T-cell (primary cell): ENCODE measurements at regions not wholly inside any gene's neighbourhood (a gene's known extent, or its start where the extent isn't known, plus 50 kb on each side); places are given as distances from the start of the nearest gene placed in this dataset.

Experiments
- ATAC-seq, 4 experiments: fragments of 200-7000 bp in 3 of 4; fragments of 150-1000 bp in 1 of 4; cut with Tn5 transposase; replicated peaks in 1 of 4; 1 replicate in 3 of 4; 2 replicates in 1 of 4; pipeline ENCODE4 v1.10.0; 2021; ENCODE audit warnings: moderate library complexity in 3 of 4, mild to moderate bottlenecking in 2 of 4, moderate number of reproducible peaks in 1 of 4
- CTCF ChIA-PET, 2 donors: fragments of 300-600 bp; sonication (Branson Sonifier 250); formaldehyde crosslinking; loops; one replicate each; lab custom pipeline; 2022; ENCODE audit warnings: antibody characterized with exemption in 2 of 2; lab: Charles Lee
- POLR2A ChIA-PET, 2 donors: fragments of 300-600 bp; sonication (Branson Sonifier 250); formaldehyde crosslinking; loops; one replicate each; lab custom pipeline; 2022; ENCODE audit warnings: antibody characterized with exemption in 2 of 2; lab: Charles Lee
- DNase-seq, 35 experiments: peaks; one replicate each; pipeline versions ENCODE4 v3.0.0 to v3.0.0-alpha.2; 2013 to 2023
- H3K27ac ChIP-seq: one replicate; pipeline ENCODE4 v1.5.1; 2013; ENCODE audit warnings: low read length
- H3K27me3 ChIP-seq, 2 experiments: replicated peaks in 1 of 2; 1 replicate in 1 of 2; 2 replicates in 1 of 2; pipeline versions ENCODE4 v1.6.1 to v1.7.0; 2013; ENCODE audit warnings: low read length in 1 of 2, mixed read lengths in 1 of 2; ENCODE audit not compliant: control insufficient read depth in 2 of 2, insufficient read depth in 2 of 2; ENCODE audit errors: extremely low read depth in 1 of 2
- H3K36me3 ChIP-seq, 2 donors: 1 replicate in 1 of 2; 2 replicates in 1 of 2; pipeline versions ENCODE4 v1.6.1 to v1.7.0; 2013; ENCODE audit warnings: low read length in 1 of 2; ENCODE audit not compliant: control insufficient read depth in 2 of 2, insufficient read depth in 1 of 2; ENCODE audit errors: extremely low read depth in 1 of 2
- H3K4me1 ChIP-seq, 2 experiments: 1 replicate in 1 of 2; 2 replicates in 1 of 2; pipeline versions ENCODE4 v1.6.1 to v1.7.0; 2013; ENCODE audit warnings: low read length in 2 of 2, mixed read lengths in 1 of 2; ENCODE audit not compliant: insufficient read depth in 2 of 2, control insufficient read depth in 1 of 2; ENCODE audit errors: extremely low read depth in 1 of 2
- H3K4me3 ChIP-seq, 2 donors: 1 replicate in 1 of 2; 2 replicates in 1 of 2; pipeline versions ENCODE4 v1.5.1 to v1.7.0; 2013; ENCODE audit warnings: mild to moderate bottlenecking in 2 of 2, low read length in 1 of 2, moderate library complexity in 1 of 2; ENCODE audit not compliant: control insufficient read depth in 1 of 2; ENCODE audit errors: extremely low read depth in 1 of 2
- H3K9me3 ChIP-seq: 2 replicates; pipeline ENCODE4 v1.7.0; 2013
- H3K27ac Mint-ChIP-seq, 2 donors: one replicate each; pipeline ENCODE4 v1.8.0; 2020 to 2021; ENCODE audit warnings: mild to moderate bottlenecking in 2 of 2, mixed read lengths in 2 of 2
- H3K27me3 Mint-ChIP-seq, 2 donors: one replicate each; pipeline ENCODE4 v1.8.0; 2021 to 2022; ENCODE audit warnings: mixed read lengths in 2 of 2
- H3K36me3 Mint-ChIP-seq: one replicate; pipeline ENCODE4 v1.8.0; 2021; ENCODE audit warnings: mixed read lengths
- H3K4me1 Mint-ChIP-seq, 3 donors: one replicate each; pipeline ENCODE4 v1.8.0; 2020 to 2022; ENCODE audit warnings: mixed read lengths in 3 of 3, mild to moderate bottlenecking in 1 of 3
- H3K4me3 Mint-ChIP-seq, 3 donors: one replicate each; pipeline ENCODE4 v1.8.0; 2020 to 2022; ENCODE audit warnings: mild to moderate bottlenecking in 3 of 3, mixed read lengths in 3 of 3, moderate library complexity in 3 of 3
- H3K9me3 Mint-ChIP-seq, 3 donors: one replicate each; pipeline ENCODE4 v1.8.0; 2020 to 2022; ENCODE audit warnings: mixed read lengths in 3 of 3
- WGBS: methylation state at CpG from one replicate; pipeline ENCODE4 v1.1.5; 2013; ENCODE audit warnings: missing lambda C conversion rate; ENCODE audit not compliant: insufficient coverage; 5-methylcytosine and 5-hydroxymethylcytosine counted together

DNA sequence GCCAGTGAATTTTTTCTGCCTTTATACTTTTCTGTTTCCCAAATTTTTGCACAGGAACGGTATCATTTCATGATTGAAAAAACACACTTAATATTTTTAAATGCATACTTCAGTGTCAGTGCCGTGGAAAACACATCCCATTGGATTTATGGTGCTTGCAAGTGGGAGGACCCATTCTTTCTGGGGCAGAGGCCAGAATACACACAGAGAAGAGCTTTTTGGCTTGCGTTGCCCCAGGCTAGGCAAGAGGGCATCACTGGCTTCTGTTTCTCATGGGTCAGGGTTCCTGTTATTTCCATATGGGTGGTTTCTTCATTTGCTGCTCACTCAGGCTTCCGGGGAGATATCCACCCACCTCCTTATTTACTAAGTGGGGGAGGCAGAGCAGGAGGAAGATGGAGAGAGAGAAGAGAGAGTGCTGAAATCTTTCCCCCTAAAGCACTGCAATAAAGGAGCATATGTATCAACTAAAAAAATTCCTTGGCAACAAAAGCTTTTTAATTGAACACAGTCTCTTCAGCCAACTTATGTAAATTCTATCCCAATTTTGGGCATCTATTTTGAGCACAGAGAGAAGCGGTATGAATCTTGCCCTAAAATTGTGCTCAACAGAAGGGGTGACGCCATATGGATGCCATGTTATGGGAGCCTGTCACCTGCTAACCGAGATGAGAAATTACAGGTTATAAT is 66.0 kb upstream of the KIRREL3 start:
- H3K4me1 ChIP-seq = no peaks in the 10 kb centered on the region
- no peak overlapping the region for H3K4me3 ChIP-seq
- Mint-ChIP-seq H3K27me3 (peaks cover 2 to 4% of the 10 kb centered on the region in 2 donors), H3K4me3 (no peak overlapping the region), H3K9me3 (peaks cover 0 to 7% (median 0%) of the 10 kb centered on the region in 3 donors), H3K36me3 (no peaks in the 10 kb centered on the region), H3K4me1 (no peaks in the 10 kb centered on the region), H3K27ac (no peak overlapping the region)
- peaks cover 0 to 2% of the 10 kb centered on the region in 2 experiments for H3K27me3 ChIP-seq
- no peaks in the 10 kb centered on the region for H3K36me3 ChIP-seq
- H3K9me3 ChIP-seq = no peaks in the 10 kb centered on the region
- DNase-seq (no peak), ATAC-seq (no peak)
- no peak overlapping the region for H3K27ac ChIP-seq
- 84% methylated on average over 3 of the region's 7 CpGs for WGBS
- ChIA-PET POLR2A (no interaction called here), CTCF (no interaction called here)

DNA sequence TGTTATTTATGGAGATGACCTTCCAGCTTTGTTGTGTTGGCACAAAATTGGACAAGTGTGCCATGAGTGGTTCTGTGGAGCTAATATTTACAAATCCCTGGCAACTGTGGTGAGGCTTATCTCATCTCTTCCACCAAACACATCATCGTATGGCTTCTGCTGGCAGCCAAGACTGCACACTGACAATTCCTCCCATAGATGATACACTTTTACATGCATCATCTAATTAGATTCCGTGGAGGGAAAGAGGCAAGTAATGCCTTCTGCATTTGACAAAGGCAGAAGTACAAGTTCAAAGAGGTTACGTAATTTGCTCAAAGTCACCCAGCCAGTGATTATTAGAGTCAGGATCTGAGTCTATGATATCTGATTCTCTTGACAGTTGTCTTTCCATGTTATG is 62.7 kb upstream of the KIRREL3 start:
- DNase-seq = no peak

DNA sequence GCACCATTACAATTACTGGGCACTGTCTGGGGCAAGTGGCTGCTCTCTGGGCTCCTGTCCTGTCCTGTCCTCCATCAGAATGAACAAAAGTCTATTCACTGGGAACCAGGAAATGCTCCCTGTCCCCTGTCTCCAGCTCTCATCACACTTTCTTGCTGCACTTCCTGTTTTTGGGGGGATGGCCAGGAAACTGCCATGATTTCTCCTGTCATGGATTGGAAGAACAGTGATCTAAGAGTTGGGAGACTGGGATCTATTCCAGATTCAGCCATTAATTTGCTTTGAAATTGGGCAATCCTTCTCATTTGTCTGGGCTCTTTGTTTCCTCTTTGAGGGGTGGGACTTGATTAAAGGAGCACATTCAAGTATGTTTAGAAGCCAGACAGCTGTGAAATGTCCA is 61.4 kb upstream of the KIRREL3 start:
- no peak overlapping the region for H3K27ac Mint-ChIP-seq

More for the DNA sequence above, 62.7 kb upstream of the KIRREL3 start:
- Mint-ChIP-seq H3K4me1 (no peaks in the 10 kb centered on the region), H3K27me3 (peaks cover under 1 to 2% of the 10 kb centered on the region in 2 donors), H3K4me3 (no peak overlapping the region), H3K9me3 (peaks cover 0 to under 1% (median 0%) of the 10 kb centered on the region in 3 donors), H3K36me3 (no peaks in the 10 kb centered on the region), H3K27ac (no peak overlapping the region)
- POLR2A ChIA-PET = no interaction called here
- no peak overlapping the region for H3K4me3 ChIP-seq
- no CpG with 5 or more reads among the region's 3 CpGs for WGBS
- no peaks in the 10 kb centered on the region for H3K9me3 ChIP-seq
- no peak for ATAC-seq
- H3K27me3 ChIP-seq = peaks cover 0 to 3% of the 10 kb centered on the region in 2 experiments
- CTCF ChIA-PET = no interaction called here
- H3K36me3 ChIP-seq = no peaks in the 10 kb centered on the region
- no peak overlapping the region for H3K27ac ChIP-seq
- H3K4me1 ChIP-seq = no peaks in the 10 kb centered on the region

DNA sequence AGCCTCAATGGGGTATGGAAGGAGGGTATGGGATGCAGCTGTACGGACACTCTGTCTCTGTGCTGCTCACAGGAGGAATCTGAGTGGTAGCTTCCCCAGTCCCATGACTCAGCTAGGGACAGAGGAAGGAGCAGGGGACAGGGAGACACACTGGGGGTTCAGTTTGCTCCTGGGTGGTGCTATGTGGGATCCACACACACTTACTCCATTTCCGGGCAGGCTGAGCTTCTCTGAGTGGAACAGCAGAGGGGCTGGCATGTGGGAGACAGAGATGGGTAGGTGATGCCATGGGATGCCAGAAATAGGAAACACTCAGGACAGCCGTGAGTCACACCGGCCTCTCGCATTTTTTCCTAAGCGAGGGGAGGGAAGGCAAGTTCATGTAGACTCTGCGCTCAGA is 59.2 kb upstream of the KIRREL3 start:
- ATAC-seq = no peak
- 80% methylated on average over 1 of the region's 7 CpGs for WGBS
- H3K27ac Mint-ChIP-seq = no peak overlapping the region
- H3K4me3 ChIP-seq = no peak overlapping the region
- H3K9me3 ChIP-seq = no peaks in the 10 kb centered on the region
- no peak for DNase-seq
- no peaks in the 10 kb centered on the region for H3K36me3 Mint-ChIP-seq
- no peaks in the 10 kb centered on the region for H3K36me3 ChIP-seq
- no peaks in the 10 kb centered on the region for H3K27me3 Mint-ChIP-seq
- no peaks in the 10 kb centered on the region for H3K4me1 ChIP-seq
- ChIA-PET POLR2A (no interaction called here), CTCF (no interaction called here)
- no peak overlapping the region for H3K4me3 Mint-ChIP-seq
- H3K4me1 Mint-ChIP-seq = no peaks in the 10 kb centered on the region
- no peak overlapping the region for H3K27ac ChIP-seq
- no peaks in the 10 kb centered on the region for H3K9me3 Mint-ChIP-seq
- peaks cover 0 to 3% of the 10 kb centered on the region in 2 experiments for H3K27me3 ChIP-seq

More for the DNA sequence above, 61.4 kb upstream of the KIRREL3 start:
- ATAC-seq = no peak
- CTCF ChIA-PET = no interaction called here
- Histone ChIP-seq H3K27me3 (peaks cover 0 to 3% of the 10 kb centered on the region in 2 experiments), H3K4me3 (no peak overlapping the region), H3K9me3 (no peaks in the 10 kb centered on the region), H3K36me3 (no peaks in the 10 kb centered on the region), H3K4me1 (no peaks in the 10 kb centered on the region), H3K27ac (no peak overlapping the region)
- no peak for DNase-seq
- no peaks in the 10 kb centered on the region for H3K36me3 Mint-ChIP-seq
- POLR2A ChIA-PET = no interaction called here
- H3K9me3 Mint-ChIP-seq = no peaks in the 10 kb centered on the region
- H3K4me1 Mint-ChIP-seq = no peaks in the 10 kb centered on the region
- H3K27me3 Mint-ChIP-seq = no peaks in the 10 kb centered on the region
- H3K4me3 Mint-ChIP-seq = no peak overlapping the region

DNA sequence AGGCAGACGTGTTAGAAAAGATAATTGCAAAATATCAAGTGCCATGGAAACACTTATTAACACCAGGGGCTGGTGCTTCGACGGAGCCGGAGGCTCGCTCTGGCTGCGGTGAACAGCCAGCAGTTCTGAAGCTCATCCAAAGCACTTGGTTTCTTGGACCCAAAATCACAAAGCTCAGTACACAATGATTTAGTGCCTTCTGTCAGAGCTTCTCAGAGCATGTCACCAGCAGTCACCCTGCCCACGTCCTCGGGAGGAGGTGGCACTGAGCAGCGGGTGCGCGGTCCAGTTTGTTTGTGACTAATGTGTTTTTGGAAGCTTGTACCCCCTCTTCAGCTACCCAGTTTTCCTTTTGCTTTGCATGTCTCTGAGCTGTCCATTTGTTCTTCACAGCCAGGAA is 58.7 kb upstream of the KIRREL3 start:
- no peak overlapping the region for H3K4me3 ChIP-seq

DNA sequence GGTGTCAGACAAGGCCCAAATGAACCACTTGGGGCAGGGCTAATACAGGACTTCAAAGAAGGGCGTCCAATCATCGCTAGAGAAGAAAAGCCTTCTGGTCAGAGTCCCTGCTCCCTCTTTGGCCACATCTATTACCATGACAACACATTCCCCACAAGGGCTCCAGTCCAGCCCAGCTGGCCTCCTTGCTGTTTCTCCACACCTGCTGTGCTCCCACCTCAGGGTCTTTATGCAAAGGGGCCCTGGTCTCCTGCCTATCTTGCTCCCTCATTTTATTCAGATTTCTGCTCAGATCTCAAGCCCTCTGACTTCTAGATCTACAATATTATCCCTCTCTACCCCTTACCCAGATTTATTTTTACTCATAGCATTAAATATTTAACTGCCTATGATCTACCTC is 58.0 kb upstream of the KIRREL3 start:
- Mint-ChIP-seq H3K27ac (no peak overlapping the region), H3K9me3 (peaks cover 0 to under 1% (median 0%) of the 10 kb centered on the region in 3 donors), H3K4me1 (no peaks in the 10 kb centered on the region), H3K27me3 (peaks cover 0 to under 1% of the 10 kb centered on the region in 2 donors), H3K4me3 (no peak overlapping the region), H3K36me3 (no peaks in the 10 kb centered on the region)
- Histone ChIP-seq H3K9me3 (no peaks in the 10 kb centered on the region), H3K4me1 (no peaks in the 10 kb centered on the region), H3K36me3 (no peaks in the 10 kb centered on the region), H3K27ac (no peak overlapping the region), H3K4me3 (no peak overlapping the region), H3K27me3 (peaks cover 0 to 3% of the 10 kb centered on the region in 2 experiments)
- ChIA-PET POLR2A (no interaction called here), CTCF (interaction anchor here in 1 of 2 donors (0.8 kb wide), 1 partner anchor 21 kb away, joined by 4 read pairs; no protein-coding TSS in a partner anchor)
- no peak for ATAC-seq
- no peak for DNase-seq
- 79% methylated on average over 2 of the region's 2 CpGs for WGBS

More for the DNA sequence above, 58.7 kb upstream of the KIRREL3 start:
- Histone ChIP-seq H3K27ac (no peak overlapping the region), H3K9me3 (no peaks in the 10 kb centered on the region), H3K4me1 (no peaks in the 10 kb centered on the region), H3K36me3 (no peaks in the 10 kb centered on the region), H3K27me3 (peaks cover 0 to 3% of the 10 kb centered on the region in 2 experiments)
- no peak overlapping the region for H3K4me3 Mint-ChIP-seq
- ChIA-PET CTCF (no interaction called here), POLR2A (no interaction called here)
- no peaks in the 10 kb centered on the region for H3K4me1 Mint-ChIP-seq
- 85% methylated on average over 6 of the region's 11 CpGs for WGBS
- no peaks in the 10 kb centered on the region for H3K9me3 Mint-ChIP-seq
- H3K27ac Mint-ChIP-seq = no peak overlapping the region
- DNase-seq (no peak), ATAC-seq (no peak)
- no peaks in the 10 kb centered on the region for H3K36me3 Mint-ChIP-seq
- H3K27me3 Mint-ChIP-seq = no peaks in the 10 kb centered on the region
